ENCODE measurements at regions not wholly inside any gene's neighbourhood (a gene's known extent, or its start where the extent isn't known, plus 50 kb on each side); places are given as distances from the start of the nearest gene placed in this dataset.

GRCh38 chr15:95669146-95669922 is 661.2 kb upstream of the NR2F2 start:
- Histone ChIP-seq H3K27me3 (replicated peaks in 1 of 4; ENCODE audit: control insufficient read depth in 3 of 4, extremely low read depth in 1 of 4, insufficient read depth in 3 of 4, low read length in 3 of 4) (no peaks in the 10 kb centered on the region), H3K14ac (ENCODE audit: insufficient read length) (no peak overlapping the region), H3K23me2 (ENCODE audit: low read depth, low read length) (no peaks in the 10 kb centered on the region), H2BK5ac (ENCODE audit: low read depth, low read length) (no peak overlapping the region), H2AK5ac (ENCODE audit: low read depth, low read length) (no peak overlapping the region), H3K4ac (replicated peaks; ENCODE audit: insufficient read length, low read depth, low read length) (no peak overlapping the region), H2BK15ac (ENCODE audit: low read length) (no peak overlapping the region), H3K23ac (ENCODE audit: insufficient read length) (no peak overlapping the region), H3K4me2 (ENCODE audit: insufficient read depth in 1 of 2, low read depth in 2 of 2, low read length in 2 of 2) (no peak overlapping the region), H4K8ac (ENCODE audit: extremely low read depth, insufficient read depth, low read length) (no peak overlapping the region), H3K27ac (ENCODE audit: low read depth, low read length) (no peak overlapping the region), H2BK120ac (replicated peaks; ENCODE audit: low read depth, low read length) (no peak overlapping the region), H4K5ac (ENCODE audit: insufficient read length, low read depth, low read length) (no peak overlapping the region), H3K79me1 (ENCODE audit: low read depth, low read length) (no peaks in the 10 kb centered on the region), H3K36me3 (ENCODE audit: control insufficient read depth in 2 of 4, insufficient read depth in 4 of 4, low read length in 3 of 4) (no peaks in the 10 kb centered on the region), H3K4me1 (replicated peaks in 1 of 4; ENCODE audit: control insufficient read depth in 3 of 4, insufficient read depth in 4 of 4, low read length in 3 of 4) (peaks cover 0 to 2% (median 0%) of the 10 kb centered on the region in 4 experiments; a peak in 1 of 7 replicates), H4K91ac (replicated peaks; ENCODE audit: insufficient read length, low read length) (no peak overlapping the region), H3K9me3 (ENCODE audit: insufficient read depth in 2 of 2, low read depth in 1 of 2, low read length in 1 of 2) (no peaks in the 10 kb centered on the region), H3K9ac (replicated peaks in 1 of 4; ENCODE audit: extremely low read depth in 1 of 4, low read depth in 3 of 4, low read length in 3 of 4) (no peak overlapping the region), H2BK20ac (ENCODE audit: low read length) (no peak overlapping the region), H3K79me2 (ENCODE audit: control insufficient read depth in 1 of 2, insufficient read depth in 2 of 2, low read length in 2 of 2) (no peaks in the 10 kb centered on the region), H3K4me3 (ENCODE audit: extremely low read depth in 1 of 4, insufficient read depth in 2 of 4, low read depth in 3 of 4, low read length in 4 of 4) (no peak overlapping the region), H3K18ac (ENCODE audit: extremely low read depth, low read length) (no peak overlapping the region), H4K20me1 (replicated peaks in 1 of 2; ENCODE audit: control insufficient read depth in 1 of 2, insufficient read depth in 2 of 2, low read length in 2 of 2) (no peaks in the 10 kb centered on the region), H2BK12ac (ENCODE audit: low read depth, low read length) (no peak overlapping the region), H3K56ac (replicated peaks; ENCODE audit: insufficient read length, low read depth, low read length) (no peak overlapping the region), H2AFZ (ENCODE audit: low read length) (no peak overlapping the region)
- FAIRE-seq (no peak), DNase-seq (ENCODE audit: low read depth in 1 of 2, low spot score in 2 of 2) (no peak)
- 89% methylated on average over 10 of the region's 10 CpGs; no CpG with 5 or more reads in 1 of the 2 experiments for WGBS, 2 experiments (ENCODE audit: extremely low coverage in 1 of 2, insufficient coverage in 1 of 2, insufficient read length in 1 of 2, insufficient replicate concordance in 2 of 2, low coverage in 1 of 2, low lambda C conversion rate in 2 of 2, missing lambda C conversion rate in 1 of 2)
- ChIA-PET CTCF (ENCODE audit: partially characterized antibody) (no interaction called here), POLR2A (ENCODE audit: partially characterized antibody) (no interaction called here)
- TF ChIP-seq POU5F1 (IDR thresholded peaks at IDR 0.05; ENCODE audit: low read depth, low read length), result no peak
- no peak for TF ChIP-seq USF2 (IDR thresholded peaks at IDR 0.05; ENCODE audit: low read length)
- no peak for TF ChIP-seq POLR2A (IDR thresholded peaks at IDR 0.05; ENCODE audit: control extremely low read depth in 1 of 2, low read depth in 2 of 2, low read length in 2 of 2)
- no peak for TF ChIP-seq CTBP2 (IDR thresholded peaks at IDR 0.05; ENCODE audit: borderline replicate concordance, insufficient read depth, insufficient read length, low read length)
- TF ChIP-seq EP300 (IDR thresholded peaks at IDR 0.05; ENCODE audit: borderline replicate concordance in 1 of 2, low read depth in 2 of 2, low read length in 2 of 2), result no peak
- no peak for TF ChIP-seq SP1 (IDR thresholded peaks at IDR 0.05; ENCODE audit: low read depth, low read length)
- no peak for TF ChIP-seq YY1 (IDR thresholded peaks at IDR 0.05; ENCODE audit: low read depth, low read length)

Measured in H1 (cell line).